OCI-LY3 (cell line): ENCODE measurements at regions not wholly inside any gene's neighbourhood (a gene's known extent, or its start where the extent isn't known, plus 50 kb on each side); places are given as distances from the start of the nearest gene placed in this dataset.
A peak's percentile ranks its signal among the peaks of the same experiment; 100 is the strongest.

ENCODE experiments used
- H2AFZ ChIP-seq: fragments of 200-600, 300-600 bp; shearing (Covaris generic); 2 replicates; pipeline ENCODE4 v1.6.0; 2014; ENCODE audit warnings: antibody characterized with exemption, low read depth, low read length
- H3K27ac ChIP-seq: fragments of 200-600, 300-600 bp; sonication (generic); 2 replicates; pipeline ENCODE4 v1.5.1; 2014; ENCODE audit warnings: mild to moderate bottlenecking, low read length, moderate library complexity, mixed read lengths
- H3K27me3 ChIP-seq: fragments of 200-600, 300-600 bp; sonication (generic); 2 replicates; pipeline ENCODE4 v1.6.1; 2014; ENCODE audit warnings: low read depth, low read length, mixed read lengths
- H3K36me3 ChIP-seq: fragments of 200-600, 300-600 bp; sonication (generic); replicated peaks from 2 replicates; pipeline ENCODE3; 2014; ENCODE audit warnings: low read depth, low read length, mixed read lengths
- H3K4me1 ChIP-seq: fragments of 300-600, 200-600 bp; sonication (generic); 2 replicates; pipeline ENCODE4 v1.6.1; 2014; ENCODE audit warnings: low read length, mixed read lengths
- H3K4me2 ChIP-seq: fragments of 200-600, 300-600 bp; sonication (generic); 2 replicates; pipeline ENCODE4 v1.6.1; 2014; ENCODE audit warnings: low read length, mixed read lengths
- H3K4me3 ChIP-seq: fragments of 300-600, 200-600 bp; sonication (generic); 2 replicates; pipeline ENCODE4 v1.5.1; 2014; ENCODE audit warnings: antibody characterized with exemption, mild to moderate bottlenecking, low read length, moderate library complexity
- H3K79me2 ChIP-seq: fragments of 300-600, 200-600 bp; shearing (Covaris generic); 2 replicates; pipeline ENCODE4 v1.6.1; 2014; ENCODE audit warnings: mild to moderate bottlenecking, low read length, mixed read lengths
- H3K9ac ChIP-seq: fragments of 300-600, 200-600 bp; shearing (Covaris generic); 2 replicates; pipeline ENCODE4 v1.6.0; 2014; ENCODE audit warnings: mild to moderate bottlenecking, low read length, moderate library complexity
- H3K9me3 ChIP-seq: fragments of 200-600, 300-600 bp; shearing (Covaris generic); 2 replicates; pipeline ENCODE4 v1.6.1; 2014; ENCODE audit warnings: low read length, mixed read lengths; ENCODE audit not compliant: insufficient read depth
- H4K20me1 ChIP-seq: fragments of 200-600, 300-600 bp; sonication (generic); 2 replicates; pipeline ENCODE4 v1.6.1; 2016; ENCODE audit warnings: low read length, mixed read lengths; ENCODE audit not compliant: insufficient read depth
- EZH2phosphoT487 ChIP-seq: fragments of 200-600 bp; shearing (Covaris generic); IDR thresholded peaks from 2 replicates; pipeline ENCODE4 v1.6.1; 2018; ENCODE audit warnings: antibody characterized with exemption, mixed run types, low read depth
- TF ChIP-seq, protein P1 (sequence below): fragments of 200-600, 300-600 bp; sonication (generic); IDR thresholded peaks from 2 replicates; pipeline ENCODE4 v1.5.1; 2014; ENCODE audit warnings: antibody characterized with exemption, low read length, low read depth

DNA sequence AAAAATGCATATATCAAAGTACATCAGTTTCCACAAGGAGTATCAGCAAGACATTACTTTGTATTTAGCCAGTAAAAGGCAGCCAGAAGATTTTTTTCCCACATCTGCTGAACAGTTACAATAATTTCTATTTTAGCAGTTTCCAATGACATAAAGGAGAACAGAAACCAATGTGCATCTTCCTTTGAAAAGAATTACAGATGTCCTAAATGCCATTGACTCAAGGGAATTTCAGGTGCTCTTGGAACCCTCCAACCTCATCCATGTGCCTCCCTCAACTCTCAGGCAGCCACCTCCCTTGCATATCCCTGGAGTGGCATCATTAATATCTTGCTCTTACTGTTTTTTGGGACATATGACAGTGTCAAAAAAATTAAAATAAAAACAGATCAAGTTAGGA is 62.2 kb upstream of the ST8SIA1 start:
- Histone ChIP-seq H2AFZ (no peak overlapping the region), H3K9me3 (peaks cover 7% of the 10 kb centered on the region; the same call in 1 of the 2 replicates), H3K4me3 (no peak overlapping the region), H3K9ac (no peak overlapping the region), H3K79me2 (no peaks in the 10 kb centered on the region), H3K4me2 (peak overlapping the region; percentile 29), H4K20me1 (no peaks in the 10 kb centered on the region), H3K27me3 (no peaks in the 10 kb centered on the region), H3K27ac (no peak overlapping the region), H3K36me3 (no peaks in the 10 kb centered on the region), H3K4me1 (peaks cover 14% of the 10 kb centered on the region)
- TF ChIP-seq, protein P1, sequence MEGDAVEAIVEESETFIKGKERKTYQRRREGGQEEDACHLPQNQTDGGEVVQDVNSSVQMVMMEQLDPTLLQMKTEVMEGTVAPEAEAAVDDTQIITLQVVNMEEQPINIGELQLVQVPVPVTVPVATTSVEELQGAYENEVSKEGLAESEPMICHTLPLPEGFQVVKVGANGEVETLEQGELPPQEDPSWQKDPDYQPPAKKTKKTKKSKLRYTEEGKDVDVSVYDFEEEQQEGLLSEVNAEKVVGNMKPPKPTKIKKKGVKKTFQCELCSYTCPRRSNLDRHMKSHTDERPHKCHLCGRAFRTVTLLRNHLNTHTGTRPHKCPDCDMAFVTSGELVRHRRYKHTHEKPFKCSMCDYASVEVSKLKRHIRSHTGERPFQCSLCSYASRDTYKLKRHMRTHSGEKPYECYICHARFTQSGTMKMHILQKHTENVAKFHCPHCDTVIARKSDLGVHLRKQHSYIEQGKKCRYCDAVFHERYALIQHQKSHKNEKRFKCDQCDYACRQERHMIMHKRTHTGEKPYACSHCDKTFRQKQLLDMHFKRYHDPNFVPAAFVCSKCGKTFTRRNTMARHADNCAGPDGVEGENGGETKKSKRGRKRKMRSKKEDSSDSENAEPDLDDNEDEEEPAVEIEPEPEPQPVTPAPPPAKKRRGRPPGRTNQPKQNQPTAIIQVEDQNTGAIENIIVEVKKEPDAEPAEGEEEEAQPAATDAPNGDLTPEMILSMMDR = no peak
- TF ChIP-seq EZH2phosphoT487 = no peak

DNA sequence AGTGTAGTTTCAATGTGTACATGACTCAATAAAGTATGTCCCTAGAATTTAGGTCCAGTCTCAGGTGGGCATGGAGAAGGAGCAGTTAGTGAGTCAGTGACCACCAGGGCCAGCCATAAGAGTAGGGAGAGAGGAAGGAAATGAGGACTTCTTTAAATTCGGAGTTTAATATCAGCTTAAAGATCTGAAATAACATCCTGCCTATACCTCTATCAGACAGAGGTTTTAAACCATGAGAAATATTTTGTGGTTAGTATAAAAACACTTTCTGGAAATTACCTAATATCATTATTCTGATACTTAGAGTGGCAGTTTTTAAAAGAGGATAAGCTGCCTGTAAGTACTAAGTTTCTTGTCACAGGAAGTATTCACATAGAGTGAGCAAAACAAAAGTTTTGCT is 61.7 kb upstream of the ST8SIA1 start:
- peak overlapping the region; percentile 29 for H3K4me2 ChIP-seq
- no peak for TF ChIP-seq EZH2phosphoT487
- TF ChIP-seq, protein P1 = no peak

DNA sequence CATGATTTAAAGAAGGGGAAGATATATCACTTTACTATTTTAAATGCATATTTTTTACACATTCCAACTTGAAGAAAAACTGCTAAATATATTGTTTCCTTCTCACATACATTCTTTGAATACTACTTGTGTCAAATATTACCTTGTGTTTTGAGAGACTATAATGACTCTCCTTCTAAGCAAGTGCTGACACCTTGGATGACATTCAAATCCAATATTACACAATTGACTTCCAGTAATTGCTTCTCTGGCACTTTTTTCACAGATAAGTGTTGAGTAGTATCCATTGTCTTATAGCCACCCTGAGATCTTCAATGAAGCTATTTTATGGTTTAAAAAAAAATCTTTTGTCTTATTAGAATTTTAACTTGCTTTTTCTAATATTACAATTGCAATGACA is 61.2 kb upstream of the ST8SIA1 start:
- H3K27ac ChIP-seq = no peak overlapping the region
- TF ChIP-seq EZH2phosphoT487 = no peak
- TF ChIP-seq, protein P1 = no peak
- no peaks in the 10 kb centered on the region for H3K27me3 ChIP-seq
- no peaks in the 10 kb centered on the region for H3K79me2 ChIP-seq
- H4K20me1 ChIP-seq = no peaks in the 10 kb centered on the region
- no peak overlapping the region for H3K9ac ChIP-seq
- H3K36me3 ChIP-seq = no peaks in the 10 kb centered on the region
- no peak overlapping the region for H3K4me3 ChIP-seq
- H2AFZ ChIP-seq = no peak overlapping the region
- peaks cover 7% of the 10 kb centered on the region; the same call in 1 of the 2 replicates for H3K9me3 ChIP-seq
- H3K4me2 ChIP-seq = no peak overlapping the region
- peaks cover 14% of the 10 kb centered on the region for H3K4me1 ChIP-seq

More for the DNA sequence above, 61.7 kb upstream of the ST8SIA1 start:
- peaks cover 7% of the 10 kb centered on the region; the same call in 1 of the 2 replicates for H3K9me3 ChIP-seq
- H3K27ac ChIP-seq = no peak overlapping the region
- H3K27me3 ChIP-seq = no peaks in the 10 kb centered on the region
- H3K9ac ChIP-seq = no peak overlapping the region
- no peak overlapping the region for H3K4me3 ChIP-seq
- 0 out of 2 replicates have a peak overlapping the region, but pooled peaks have one; percentile 24 for H2AFZ ChIP-seq
- H3K79me2 ChIP-seq = no peaks in the 10 kb centered on the region
- peaks cover 14% of the 10 kb centered on the region for H3K4me1 ChIP-seq
- H3K36me3 ChIP-seq = no peaks in the 10 kb centered on the region
- no peaks in the 10 kb centered on the region for H4K20me1 ChIP-seq
